SK-N-SH treated with all-trans-retinoic acid at 6 μM for 48 hours (cell line): ENCODE measurements at regions not wholly inside any gene's neighbourhood (a gene's known extent, or its start where the extent isn't known, plus 50 kb on each side); places are given as distances from the start of the nearest gene placed in this dataset.

Experiments
- ARNTL ChIP-seq: fragments of 450-650 bp; formaldehyde crosslinking; IDR thresholded peaks from 2 replicates; pipeline ENCODE4 v1.5.0; 2020; ENCODE audit warnings: low read depth, mild to moderate bottlenecking, moderate library complexity, borderline replicate concordance
- BACH2 ChIP-seq: fragments of 250-450 bp; sonication (Bioruptor Pico); IDR thresholded peaks from 2 replicates; pipeline ENCODE4 v1.9.0; 2021; ENCODE audit warnings: mild to moderate bottlenecking, borderline replicate concordance
- ESRRG ChIP-seq: fragments of 250-450 bp; sonication (Bioruptor Pico); IDR thresholded peaks from 2 replicates; pipeline ENCODE4 v1.6.1; 2021; ENCODE audit warnings: mild to moderate bottlenecking
- PPARA ChIP-seq: fragments of 250-450 bp; sonication (Bioruptor Pico); IDR thresholded peaks from 2 replicates; pipeline ENCODE4 v1.5.0; 2020; ENCODE audit warnings: mild to moderate bottlenecking, borderline replicate concordance
- RARB ChIP-seq: fragments of 250-450 bp; sonication (Bioruptor Pico); IDR thresholded peaks from 2 replicates; pipeline ENCODE4 v1.8.0; 2021; ENCODE audit warnings: mild to moderate bottlenecking, moderate library complexity
- TCF4 ChIP-seq: fragments of 250-450 bp; sonication (Bioruptor Pico); IDR thresholded peaks from 2 replicates; pipeline ENCODE4 v1.8.0; 2021; ENCODE audit warnings: mild to moderate bottlenecking, moderate library complexity, borderline replicate concordance
- TOX ChIP-seq: fragments of 250-450 bp; sonication (Bioruptor Pico); IDR thresholded peaks from 2 replicates; pipeline ENCODE4 v1.8.0; 2021; ENCODE audit warnings: mild to moderate bottlenecking, moderate library complexity, borderline replicate concordance
- ZC3H10 ChIP-seq: fragments of 250-450 bp; sonication (Bioruptor Pico); IDR thresholded peaks from 2 replicates; pipeline ENCODE4 v1.5.1; 2021; ENCODE audit warnings: mild to moderate bottlenecking, moderate library complexity
- ZFP30 ChIP-seq: fragments of 450-650 bp; formaldehyde crosslinking; IDR thresholded peaks from 2 replicates; pipeline ENCODE4 v1.5.0; 2022; ENCODE audit warnings: mild to moderate bottlenecking, moderate library complexity
- TF ChIP-seq, protein P1 (sequence below): fragments of 250-450 bp; sonication (Bioruptor Pico); IDR thresholded peaks from 2 replicates; pipeline ENCODE4 v1.5.1; 2020; ENCODE audit warnings: low read depth, mild to moderate bottlenecking, moderate library complexity
- TF ChIP-seq, protein P2 (sequence below): fragments of 250-450 bp; sonication (Bioruptor Pico); IDR thresholded peaks from 2 replicates; pipeline ENCODE4 v1.8.0; 2021; ENCODE audit warnings: low read depth, mild to moderate bottlenecking, moderate library complexity, borderline replicate concordance
- TF ChIP-seq, protein P3 (sequence below): fragments of 250-450 bp; sonication (Bioruptor Pico); IDR thresholded peaks from 2 replicates; pipeline ENCODE4 v1.8.0; 2020; ENCODE audit warnings: mild to moderate bottlenecking, moderate library complexity, borderline replicate concordance

DNA sequence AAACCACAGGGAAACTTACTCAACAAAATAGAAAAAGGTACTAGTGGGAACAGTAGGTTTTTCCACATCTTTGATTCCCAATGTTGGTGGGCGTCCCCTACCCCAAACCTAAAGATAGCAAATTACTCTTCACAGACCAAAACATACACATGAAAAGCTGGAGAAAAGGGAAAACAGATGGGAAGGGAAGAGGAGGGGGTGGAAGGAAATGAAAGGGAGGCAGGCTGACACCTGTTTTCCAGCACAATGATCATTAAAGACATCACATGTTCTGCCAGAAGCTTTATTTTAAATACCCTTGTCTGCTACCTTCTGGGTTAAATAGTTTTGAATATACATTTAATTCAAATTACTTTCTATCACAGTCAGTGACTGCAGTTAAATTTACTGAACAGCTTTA lies 1617.9 kb upstream of the SEL1L start:
- TF ChIP-seq, protein P1, sequence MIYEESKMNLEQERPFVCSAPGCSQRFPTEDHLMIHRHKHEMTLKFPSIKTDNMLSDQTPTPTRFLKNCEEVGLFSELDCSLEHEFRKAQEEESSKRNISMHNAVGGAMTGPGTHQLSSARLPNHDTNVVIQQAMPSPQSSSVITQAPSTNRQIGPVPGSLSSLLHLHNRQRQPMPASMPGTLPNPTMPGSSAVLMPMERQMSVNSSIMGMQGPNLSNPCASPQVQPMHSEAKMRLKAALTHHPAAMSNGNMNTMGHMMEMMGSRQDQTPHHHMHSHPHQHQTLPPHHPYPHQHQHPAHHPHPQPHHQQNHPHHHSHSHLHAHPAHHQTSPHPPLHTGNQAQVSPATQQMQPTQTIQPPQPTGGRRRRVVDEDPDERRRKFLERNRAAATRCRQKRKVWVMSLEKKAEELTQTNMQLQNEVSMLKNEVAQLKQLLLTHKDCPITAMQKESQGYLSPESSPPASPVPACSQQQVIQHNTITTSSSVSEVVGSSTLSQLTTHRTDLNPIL (CRISPR knock-in tag), result no peak
- TF ChIP-seq PPARA (CRISPR knock-in tag) (no peak), TCF4 (CRISPR knock-in tag) (no peak), RARB (CRISPR knock-in tag) (no peak), TOX (CRISPR knock-in tag) (no peak), ZFP30 (CRISPR knock-in tag) (no peak), ARNTL (CRISPR knock-in tag) (no peak), BACH2 (CRISPR knock-in tag) (no peak), ZC3H10 (CRISPR knock-in tag) (no peak), ESRRG (CRISPR knock-in tag) (no peak)
- TF ChIP-seq, protein P2, sequence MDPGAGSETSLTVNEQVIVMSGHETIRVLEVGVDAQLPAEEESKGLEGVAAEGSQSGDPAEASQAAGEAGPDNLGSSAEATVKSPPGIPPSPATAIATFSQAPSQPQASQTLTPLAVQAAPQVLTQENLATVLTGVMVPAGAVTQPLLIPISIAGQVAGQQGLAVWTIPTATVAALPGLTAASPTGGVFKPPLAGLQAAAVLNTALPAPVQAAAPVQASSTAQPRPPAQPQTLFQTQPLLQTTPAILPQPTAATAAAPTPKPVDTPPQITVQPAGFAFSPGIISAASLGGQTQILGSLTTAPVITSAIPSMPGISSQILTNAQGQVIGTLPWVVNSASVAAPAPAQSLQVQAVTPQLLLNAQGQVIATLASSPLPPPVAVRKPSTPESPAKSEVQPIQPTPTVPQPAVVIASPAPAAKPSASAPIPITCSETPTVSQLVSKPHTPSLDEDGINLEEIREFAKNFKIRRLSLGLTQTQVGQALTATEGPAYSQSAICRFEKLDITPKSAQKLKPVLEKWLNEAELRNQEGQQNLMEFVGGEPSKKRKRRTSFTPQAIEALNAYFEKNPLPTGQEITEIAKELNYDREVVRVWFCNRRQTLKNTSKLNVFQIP (CRISPR knock-in tag), result no peak
- TF ChIP-seq, protein P3, sequence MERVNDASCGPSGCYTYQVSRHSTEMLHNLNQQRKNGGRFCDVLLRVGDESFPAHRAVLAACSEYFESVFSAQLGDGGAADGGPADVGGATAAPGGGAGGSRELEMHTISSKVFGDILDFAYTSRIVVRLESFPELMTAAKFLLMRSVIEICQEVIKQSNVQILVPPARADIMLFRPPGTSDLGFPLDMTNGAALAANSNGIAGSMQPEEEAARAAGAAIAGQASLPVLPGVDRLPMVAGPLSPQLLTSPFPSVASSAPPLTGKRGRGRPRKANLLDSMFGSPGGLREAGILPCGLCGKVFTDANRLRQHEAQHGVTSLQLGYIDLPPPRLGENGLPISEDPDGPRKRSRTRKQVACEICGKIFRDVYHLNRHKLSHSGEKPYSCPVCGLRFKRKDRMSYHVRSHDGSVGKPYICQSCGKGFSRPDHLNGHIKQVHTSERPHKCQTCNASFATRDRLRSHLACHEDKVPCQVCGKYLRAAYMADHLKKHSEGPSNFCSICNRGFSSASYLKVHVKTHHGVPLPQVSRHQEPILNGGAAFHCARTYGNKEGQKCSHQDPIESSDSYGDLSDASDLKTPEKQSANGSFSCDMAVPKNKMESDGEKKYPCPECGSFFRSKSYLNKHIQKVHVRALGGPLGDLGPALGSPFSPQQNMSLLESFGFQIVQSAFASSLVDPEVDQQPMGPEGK (CRISPR knock-in tag), result no peak
